Fibroblast of pulmonary artery (primary cell): ENCODE measurements at regions not wholly inside any gene's neighbourhood (a gene's known extent, or its start where the extent isn't known, plus 50 kb on each side); places are given as distances from the start of the nearest gene placed in this dataset.
"Not testable (repeated sequence)": the region's sequence is repeated elsewhere in the genome, so short reads cannot be mapped to it uniquely, and the experiment has no call there.

Experiments used
- DNase-seq: peaks from one replicate; pipeline ENCODE4 v3.0.0-alpha.2; 2010; ENCODE audit warnings: low read depth
- H3K4me3 ChIP-seq: replicated peaks from 2 replicates; pipeline ENCODE4 v1.5.1; 2011; ENCODE audit warnings: low read depth, mild to moderate bottlenecking, control low read depth, low read length, moderate library complexity
- TF ChIP-seq, protein P1 (sequence below): IDR thresholded peaks from 2 replicates; pipeline ENCODE4 v1.5.1; 2011; ENCODE audit warnings: mild to moderate bottlenecking, control low read depth, low read length, inconsistent platforms; ENCODE audit errors: missing control alignments

DNA sequence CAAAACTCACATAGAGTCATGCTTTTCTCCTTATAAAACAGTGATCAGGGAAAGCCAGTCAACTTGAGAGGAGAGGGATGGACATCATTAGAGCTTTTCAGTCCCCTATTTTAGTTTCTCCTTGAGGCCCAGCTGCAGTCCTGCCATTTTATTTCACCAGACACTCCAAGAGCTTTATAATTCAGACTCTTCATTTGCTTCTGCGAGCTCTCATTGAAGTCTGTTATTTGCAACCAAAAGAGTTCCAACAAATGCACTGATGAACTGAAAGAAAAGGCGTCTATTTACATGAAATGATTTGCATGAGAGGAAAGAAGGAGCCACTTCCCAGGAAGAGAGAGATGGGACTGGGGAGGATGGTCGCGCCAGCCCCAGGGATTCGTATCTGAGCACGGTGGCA is 86.8 kb downstream of the NDUFA12 start:
- H3K4me3 ChIP-seq = no peak overlapping the region

DNA sequence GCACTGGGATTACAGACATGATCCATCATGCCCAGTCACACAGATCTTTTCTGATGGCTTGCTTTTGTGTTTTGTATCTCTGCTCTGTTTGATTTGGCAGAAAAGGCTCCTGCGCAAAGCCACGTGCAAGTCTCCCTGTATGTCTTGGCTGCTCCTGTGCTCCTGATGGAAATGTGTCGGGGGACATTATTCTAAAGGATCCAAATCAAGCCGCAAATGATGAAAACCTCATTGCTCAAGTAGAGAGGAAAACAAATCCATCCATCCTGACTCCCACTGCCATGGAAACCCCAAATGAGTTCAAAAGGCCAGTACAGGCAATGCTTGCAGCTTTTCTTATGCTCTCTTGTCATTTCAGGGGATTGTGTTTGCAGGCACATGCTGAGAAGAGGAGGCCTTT is 93.8 kb downstream of the NDUFA12 start:
- no peak for DNase-seq
- no peak overlapping the region for H3K4me3 ChIP-seq
- TF ChIP-seq, protein P1, sequence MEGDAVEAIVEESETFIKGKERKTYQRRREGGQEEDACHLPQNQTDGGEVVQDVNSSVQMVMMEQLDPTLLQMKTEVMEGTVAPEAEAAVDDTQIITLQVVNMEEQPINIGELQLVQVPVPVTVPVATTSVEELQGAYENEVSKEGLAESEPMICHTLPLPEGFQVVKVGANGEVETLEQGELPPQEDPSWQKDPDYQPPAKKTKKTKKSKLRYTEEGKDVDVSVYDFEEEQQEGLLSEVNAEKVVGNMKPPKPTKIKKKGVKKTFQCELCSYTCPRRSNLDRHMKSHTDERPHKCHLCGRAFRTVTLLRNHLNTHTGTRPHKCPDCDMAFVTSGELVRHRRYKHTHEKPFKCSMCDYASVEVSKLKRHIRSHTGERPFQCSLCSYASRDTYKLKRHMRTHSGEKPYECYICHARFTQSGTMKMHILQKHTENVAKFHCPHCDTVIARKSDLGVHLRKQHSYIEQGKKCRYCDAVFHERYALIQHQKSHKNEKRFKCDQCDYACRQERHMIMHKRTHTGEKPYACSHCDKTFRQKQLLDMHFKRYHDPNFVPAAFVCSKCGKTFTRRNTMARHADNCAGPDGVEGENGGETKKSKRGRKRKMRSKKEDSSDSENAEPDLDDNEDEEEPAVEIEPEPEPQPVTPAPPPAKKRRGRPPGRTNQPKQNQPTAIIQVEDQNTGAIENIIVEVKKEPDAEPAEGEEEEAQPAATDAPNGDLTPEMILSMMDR = no peak

More for the DNA sequence above, 86.8 kb downstream of the NDUFA12 start:
- no peak for DNase-seq
- TF ChIP-seq, protein P1 = no peak

DNA sequence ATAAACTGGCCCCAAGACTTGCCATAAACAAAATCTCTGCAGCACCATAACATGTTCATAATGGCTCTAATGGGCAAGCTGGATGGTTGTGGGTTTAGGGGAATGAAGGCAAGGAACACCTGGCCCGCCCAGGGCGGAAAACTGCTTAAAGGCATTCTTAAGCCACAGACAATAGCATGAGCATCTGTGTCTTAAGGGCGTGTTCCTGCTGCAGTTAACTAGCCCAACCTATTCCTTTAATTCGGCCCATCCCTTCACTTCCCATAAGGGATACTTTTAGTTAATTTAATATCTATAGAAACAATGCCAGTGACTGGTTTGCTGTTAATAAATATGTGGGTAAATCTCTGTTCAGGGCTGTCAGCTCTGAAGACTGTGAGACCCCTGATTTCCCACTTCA is 97.7 kb downstream of the NDUFA12 start:
- not testable (repeated sequence) for H3K4me3 ChIP-seq, DNase-seq

DNA sequence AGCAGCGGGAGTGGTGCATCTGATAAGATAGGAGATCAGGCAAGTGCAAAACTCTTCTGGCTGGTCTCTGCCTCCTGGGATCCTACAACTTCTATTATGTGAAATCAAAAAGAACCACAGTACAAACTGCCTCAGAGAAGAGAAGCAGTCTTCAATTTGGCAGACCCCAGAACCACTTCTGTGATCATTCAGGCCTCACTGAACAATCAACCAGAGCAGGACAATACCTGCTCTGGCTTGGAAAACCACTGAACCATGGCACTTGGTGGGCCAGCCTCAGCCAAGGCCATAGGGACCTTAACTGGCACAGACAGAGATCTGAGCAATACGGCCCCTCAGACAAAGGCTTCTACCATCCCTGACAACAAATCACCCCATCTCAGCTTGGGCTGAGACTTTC is 103.0 kb downstream of the NDUFA12 start:
- no peak for DNase-seq
- TF ChIP-seq, protein P1 = no peak
- no peak overlapping the region for H3K4me3 ChIP-seq

DNA sequence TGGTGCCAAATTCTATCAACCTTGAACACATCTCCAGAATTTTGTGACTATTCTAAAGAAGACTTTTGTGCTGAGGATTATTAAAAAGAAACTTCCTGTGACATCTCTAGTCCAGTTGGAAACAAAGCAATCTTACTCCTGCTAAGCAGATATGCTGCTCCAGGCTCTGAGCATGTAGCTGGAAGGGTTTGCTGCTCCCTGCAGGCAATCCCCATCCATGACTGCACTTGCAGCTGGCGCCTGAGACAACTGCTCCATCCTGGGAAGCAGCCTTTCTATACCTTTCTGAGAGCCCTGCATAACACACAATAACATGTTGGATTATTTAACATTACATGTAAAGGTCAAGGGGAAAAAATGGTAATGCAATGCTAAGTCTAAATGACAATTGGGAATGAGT is 105.1 kb downstream of the NDUFA12 start:
- no peak overlapping the region for H3K4me3 ChIP-seq
- TF ChIP-seq, protein P1 = peak; percentile 36
- DNase-seq = peak; percentile 14

DNA sequence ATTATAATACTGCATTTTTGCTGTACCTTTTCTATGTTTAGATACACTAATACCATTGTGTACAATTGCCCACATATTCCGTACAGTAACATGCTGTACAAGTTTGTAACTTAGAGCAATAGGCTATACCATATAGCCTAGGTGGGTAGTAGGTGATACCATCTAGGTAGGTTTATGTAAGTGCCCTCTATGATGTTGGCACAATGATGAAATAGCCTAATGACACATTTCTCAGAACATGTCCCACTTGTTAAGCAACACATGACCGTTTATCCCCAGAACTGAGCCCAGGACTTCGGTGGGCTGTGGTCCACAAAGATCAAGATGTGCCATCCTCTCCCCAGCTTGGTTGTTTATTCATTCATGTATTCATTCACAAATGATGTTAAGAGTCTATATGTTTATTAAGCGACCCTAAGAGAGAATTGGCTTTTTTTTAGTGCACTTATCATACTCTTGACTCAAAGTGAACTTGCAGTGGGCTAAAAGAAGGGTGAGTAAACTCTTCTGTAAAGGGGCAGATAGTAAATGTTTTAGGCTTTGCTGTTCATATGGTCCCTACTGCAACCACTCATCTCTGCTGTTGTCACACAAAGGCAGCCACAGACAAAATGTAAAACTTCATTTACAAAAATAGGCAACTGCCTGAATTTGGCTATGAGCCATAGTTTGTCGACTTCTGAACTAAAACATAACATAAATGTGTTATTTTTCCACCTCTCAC is 110.8 kb downstream of the NDUFA12 start:
- no peak for DNase-seq
- no peak overlapping the region for H3K4me3 ChIP-seq
- TF ChIP-seq, protein P1 = no peak

DNA sequence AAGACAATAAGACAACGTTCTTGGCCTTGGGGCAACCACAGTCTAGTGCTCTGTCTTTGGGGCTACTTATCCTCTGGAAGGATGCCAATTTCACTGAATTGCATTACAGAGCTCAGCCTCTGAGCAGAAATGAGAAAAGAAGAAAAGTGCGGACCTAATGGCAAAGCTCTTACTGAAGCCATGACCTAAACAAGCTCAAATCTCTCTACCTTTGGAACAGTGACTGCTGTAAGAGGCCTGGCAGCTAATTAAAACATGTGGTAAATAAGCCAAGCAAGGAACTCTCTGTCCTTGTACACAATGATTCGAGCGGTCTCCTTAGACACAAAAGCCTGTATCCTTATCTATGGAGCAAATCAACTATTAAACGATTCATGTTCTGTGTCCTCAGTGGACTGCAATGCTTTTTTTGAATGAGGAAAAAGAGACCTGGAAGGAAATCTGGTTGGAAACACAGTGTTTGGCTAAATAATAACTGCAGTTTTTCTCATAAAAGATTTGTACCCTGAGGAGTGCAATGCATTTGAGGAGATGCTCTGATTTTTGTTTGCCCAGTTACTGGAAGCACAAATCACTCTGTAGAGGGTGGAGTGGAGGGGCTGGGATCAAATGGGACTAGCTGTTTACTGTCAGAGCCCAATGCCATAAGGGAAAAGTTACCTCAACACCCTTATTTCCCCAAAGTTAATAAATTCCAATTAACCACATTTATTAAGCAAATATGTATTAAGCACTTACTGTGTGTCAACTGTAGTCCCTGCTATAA is 113.9 kb downstream of the NDUFA12 start:
- DNase-seq = no peak
- TF ChIP-seq, protein P1 = no peak
- no peak overlapping the region for H3K4me3 ChIP-seq
